ENCODE measurements at regions not wholly inside any gene's neighbourhood (a gene's known extent, or its start where the extent isn't known, plus 50 kb on each side); places are given as distances from the start of the nearest gene placed in this dataset.
"Not testable (repeated sequence)": the region's sequence is repeated elsewhere in the genome, so short reads cannot be mapped to it uniquely, and the experiment has no call there.

DNA sequence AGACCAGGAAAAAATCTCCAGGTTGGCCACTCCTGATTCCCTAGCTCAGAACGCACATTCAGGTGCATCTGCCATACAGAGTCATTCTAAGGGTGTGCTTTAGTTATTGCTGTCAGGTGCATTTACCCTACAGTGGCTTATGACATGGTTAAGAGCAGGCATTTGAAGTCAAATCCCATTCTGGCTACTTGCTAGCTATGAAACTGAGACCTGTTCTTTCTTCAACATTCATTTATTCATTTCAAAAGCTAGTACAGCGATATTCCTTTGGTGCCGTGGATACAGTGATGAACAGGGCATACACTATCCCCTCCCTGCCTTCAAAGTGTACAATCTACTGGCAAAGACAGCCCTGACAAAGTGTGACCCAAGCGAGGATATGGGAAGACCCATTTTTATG is 508.3 kb downstream of the NPIPA7 start:
- no peak for DNase-seq

DNA sequence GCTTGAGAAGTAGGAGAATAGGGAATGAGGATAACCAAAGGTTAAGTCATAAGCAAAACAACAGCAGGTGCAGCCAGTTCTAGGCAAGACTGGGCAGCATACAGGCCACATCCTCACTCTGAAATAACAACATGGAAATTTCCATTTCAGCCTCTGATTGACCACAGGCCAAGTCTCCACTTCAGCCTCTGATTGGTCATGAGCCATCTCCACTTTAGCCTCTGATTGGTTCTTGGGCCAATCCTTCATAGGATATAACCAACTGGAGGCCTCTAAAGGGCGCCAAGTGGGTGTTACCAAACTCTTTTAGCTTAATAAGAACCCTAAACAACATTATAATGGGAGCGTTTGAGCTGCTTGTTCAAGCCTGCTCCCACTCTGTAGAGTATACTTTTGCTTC is 512.0 kb downstream of the NPIPA7 start:
- DNase-seq = no peak

DNA sequence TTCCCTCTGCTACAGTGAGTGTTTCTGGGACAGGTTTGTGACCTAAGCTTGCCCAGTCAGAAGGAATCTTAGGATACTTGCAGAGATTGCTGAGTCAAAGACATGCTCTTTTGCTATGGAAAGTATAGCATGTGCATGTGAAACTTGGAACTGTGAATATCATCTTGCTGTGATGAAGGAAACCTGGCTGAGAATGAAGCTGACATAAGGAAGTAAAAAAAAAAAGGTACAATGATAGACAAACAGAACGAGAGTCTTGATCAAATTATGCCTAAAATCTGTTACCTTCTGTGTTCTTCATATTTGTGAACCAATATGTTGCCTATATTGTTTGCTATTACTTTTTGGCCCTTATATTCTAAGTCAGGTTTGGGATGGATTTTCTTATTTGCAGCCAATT is 525.7 kb downstream of the NPIPA7 start:
- no peak for DNase-seq

DNA sequence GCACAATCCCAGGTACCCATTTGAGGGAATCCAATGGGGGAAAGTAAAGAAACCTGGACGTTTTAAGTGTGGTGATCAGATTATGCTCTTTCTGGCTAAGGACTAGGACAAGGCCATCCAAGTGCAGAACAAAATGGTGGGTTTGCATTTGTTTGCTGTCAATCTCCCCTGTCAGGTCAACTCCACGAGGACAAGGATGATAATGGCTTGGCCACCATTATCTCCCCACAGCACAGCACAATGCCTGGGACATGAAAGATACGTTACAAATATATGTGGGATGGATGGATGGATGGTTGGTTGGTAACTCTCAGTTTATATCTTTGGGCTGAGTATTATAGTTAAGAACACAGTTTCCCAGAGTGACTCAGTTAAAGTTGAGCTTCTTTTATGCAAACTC is 526.9 kb downstream of the NPIPA7 start:
- DNase-seq = no peak

DNA sequence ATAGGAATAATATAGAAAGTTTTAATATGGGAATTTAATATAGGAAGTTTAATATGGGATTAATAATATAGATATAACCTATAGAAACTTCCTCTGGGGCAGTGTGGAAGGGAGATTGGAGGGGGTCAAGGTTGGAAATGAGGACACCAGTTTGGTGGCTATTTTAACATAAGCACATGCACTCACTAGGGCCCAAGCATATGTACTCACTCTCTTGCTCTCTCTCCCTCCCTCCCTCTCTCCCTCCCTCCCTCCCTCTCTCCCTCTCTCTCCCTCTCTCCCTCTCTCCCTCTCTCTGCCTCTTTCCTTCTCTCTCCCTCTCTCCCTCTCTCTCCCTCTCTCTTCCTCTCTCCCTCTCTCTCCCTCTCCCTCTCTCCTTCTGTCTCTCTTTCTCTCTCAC is 528.1 kb downstream of the NPIPA7 start:
- DNase-seq = no peak

DNA sequence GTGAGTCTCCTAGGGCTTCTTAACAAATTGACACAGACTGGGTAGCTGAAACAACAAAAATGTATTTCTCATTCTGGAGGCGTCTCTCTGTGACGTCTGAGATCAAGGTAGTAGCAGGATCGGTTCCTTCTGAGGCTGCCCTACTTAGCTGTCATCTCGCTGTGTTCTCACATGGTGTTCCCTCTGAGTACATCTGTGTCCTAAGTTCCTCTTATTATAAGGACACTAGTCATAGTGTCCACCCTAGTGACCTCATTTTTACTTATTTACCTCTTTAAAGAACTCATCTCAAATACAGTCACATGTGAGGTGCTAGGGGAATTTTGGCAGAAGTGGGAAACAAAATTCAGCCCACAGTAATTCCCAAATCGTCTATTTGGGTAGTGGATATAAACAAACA is 529.1 kb downstream of the NPIPA7 start:
- DNase-seq = no peak

DNA sequence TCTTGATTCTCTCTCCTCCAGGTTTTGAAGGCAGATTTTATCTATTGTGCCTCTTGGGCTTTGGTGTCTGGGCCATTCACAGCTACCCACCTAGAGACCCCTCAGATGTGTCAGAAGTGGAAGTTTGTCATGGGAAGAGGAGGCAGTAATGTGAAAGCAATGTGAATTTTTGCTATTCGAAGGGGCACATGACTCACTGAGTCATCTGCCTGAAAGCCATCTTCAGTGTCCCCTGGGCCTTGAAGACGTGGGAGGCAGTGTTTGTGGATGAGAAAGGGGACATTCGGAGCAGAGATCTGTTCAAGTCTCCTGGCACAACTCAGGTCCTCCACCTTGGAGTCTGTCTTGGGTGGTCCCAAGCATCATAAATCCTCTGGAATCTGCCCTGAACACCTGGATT is 530.2 kb downstream of the NPIPA7 start:
- DNase-seq = no peak

DNA sequence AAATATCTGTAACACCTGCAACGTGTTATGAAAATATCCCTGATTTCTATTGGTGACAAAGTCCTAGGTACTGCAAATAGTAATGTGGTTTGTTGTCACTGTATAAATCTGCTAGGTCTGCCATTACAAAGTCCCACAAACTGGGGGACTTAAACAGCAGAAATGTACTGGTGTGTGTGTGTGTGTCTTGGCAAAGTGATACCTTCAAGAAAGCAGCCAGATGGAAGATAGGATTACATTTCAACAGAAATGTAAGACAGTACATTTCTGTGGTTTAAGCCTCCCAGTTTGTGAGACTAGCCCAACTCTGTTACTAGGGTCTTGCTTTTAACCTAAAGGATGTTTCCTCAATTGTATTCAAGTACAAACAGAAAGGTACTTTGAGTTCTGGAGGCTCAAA is 531.7 kb downstream of the NPIPA7 start:
- no peak for DNase-seq

DNA sequence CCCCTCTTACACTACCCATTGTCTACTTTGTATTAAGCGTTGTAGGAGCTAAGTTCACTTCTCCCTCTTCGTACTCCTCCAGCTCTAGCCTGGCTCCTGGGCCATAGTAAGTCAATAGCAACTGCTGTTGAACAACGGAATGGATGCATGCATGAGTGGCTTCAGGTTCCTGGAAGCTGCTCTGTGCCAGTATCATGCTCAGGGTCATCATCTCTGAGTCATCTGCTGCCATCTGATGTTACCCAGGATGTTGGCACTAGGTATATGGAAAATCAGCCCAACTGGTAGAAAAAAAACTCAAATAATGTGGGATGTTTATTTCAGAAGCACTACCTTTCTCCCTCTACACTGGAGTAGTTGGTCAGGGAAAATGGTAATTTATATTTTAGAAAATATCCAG is 536.8 kb downstream of the NPIPA7 start:
- DNase-seq = no peak

DNA sequence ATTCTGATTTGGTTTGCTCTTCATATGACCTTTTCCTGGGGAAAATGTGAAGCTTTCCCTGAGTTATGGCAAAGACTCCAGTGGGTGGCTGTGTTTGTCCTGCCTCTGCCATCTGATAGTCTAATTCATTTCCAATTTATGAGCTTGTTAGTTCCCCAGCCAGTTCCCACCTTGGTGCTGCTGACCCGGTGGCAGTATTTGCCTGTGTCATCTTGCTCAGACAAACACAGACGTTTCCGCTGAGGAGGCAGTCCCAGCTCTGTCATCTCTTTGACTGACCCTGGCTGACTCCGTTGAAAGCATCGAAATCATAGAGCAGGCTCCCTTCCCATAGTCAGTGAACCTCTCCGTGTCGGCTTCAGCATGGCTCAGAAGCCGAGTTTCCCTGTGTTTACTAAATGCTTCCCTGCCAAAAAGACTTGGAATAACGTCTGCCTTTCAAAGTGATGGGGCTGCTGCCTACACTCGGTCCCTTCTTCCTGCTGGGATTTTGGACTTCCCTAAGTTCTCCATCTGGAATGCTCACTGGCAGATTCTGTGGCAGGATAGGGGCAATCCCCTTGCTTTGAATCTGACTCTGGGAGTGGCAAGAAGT is 538.3 kb downstream of the NPIPA7 start:
- no peak for DNase-seq

DNA sequence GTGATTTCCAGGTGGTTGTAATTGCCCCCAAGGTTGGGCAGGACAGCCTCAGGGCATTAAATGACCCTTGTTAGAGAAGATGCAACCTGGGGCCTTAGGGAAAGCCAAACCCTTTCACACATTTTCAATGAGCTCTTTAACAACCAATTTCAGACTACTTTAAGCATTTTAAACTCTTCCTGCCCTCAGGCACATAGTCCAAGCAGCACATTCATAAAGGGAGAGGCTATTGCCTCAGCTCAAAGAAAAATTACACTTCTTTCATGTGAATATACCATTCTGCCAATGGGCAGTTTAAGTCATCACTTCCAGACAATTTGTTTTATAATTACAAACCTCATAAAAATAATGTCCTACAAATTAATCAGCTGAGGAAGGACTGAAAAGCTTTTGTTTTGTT is 544.5 kb downstream of the NPIPA7 start:
- DNase-seq = no peak

DNA sequence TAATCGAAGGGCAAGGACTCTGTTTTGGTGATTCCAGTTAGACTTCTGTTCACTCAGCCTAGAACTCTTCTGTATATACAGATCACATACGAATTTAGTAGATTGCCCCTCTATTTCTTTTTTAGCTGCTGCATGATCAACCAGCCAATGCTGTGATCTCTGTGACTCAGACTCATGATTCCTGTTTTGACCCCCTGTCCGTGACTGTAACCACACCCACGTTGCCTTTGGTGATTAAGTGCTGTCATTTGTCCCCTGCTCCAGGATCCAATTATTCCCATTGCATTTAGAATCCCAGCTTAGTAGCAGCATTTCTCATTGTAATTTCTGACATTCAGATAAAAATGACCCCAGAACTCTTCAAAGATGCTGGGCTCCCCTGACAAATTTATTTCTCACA is 545.7 kb downstream of the NPIPA7 start:
- DNase-seq = peak; percentile 49

DNA sequence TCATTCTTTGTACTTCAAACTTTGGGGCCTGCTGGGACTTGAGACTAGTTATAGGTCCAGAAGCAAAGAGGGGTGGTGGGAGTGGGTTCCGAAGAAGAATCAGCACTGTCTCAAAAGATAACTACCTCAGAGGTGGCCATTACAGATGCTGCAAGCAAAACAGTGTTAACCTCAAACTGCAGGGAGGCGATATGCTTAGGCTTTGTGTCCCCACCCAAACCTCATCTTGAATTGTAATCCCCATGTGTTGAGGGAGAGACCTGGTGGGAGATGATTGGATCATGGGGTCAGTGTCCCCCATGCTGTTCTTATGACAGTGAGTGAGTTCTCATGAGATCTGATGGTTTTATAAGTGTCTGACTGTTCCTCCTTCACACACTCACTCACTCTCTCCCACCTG is 545.3 kb downstream of the XYLT1 start:
- DNase-seq = no peak

DNA sequence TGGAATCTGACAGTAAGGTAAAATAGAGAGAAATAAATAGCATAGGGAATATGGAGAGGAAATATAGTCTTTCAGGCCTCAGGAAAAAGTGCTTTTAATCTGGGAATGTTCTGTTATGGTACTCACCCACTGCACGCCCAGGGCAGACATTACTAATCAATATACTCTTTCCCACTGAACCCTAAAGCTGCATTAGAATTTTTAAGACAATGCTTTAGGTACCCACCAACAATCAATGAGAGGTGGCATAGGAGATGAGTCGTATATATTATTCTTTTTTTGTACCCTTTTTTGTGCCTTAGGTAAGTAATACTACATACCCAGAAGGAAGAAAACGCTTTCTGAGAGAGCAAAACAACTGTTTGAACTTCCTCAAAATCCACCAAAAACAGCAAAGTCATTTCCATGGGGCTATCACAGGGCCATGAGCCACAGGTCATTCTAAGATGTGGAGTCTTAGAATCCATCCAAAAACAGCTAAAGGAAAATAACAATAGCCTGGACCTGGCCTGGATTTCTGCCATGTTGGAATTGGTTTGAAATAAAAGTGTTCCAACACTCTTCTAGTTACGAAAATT is 542.1 kb downstream of the XYLT1 start:
- no peak for DNase-seq

DNA sequence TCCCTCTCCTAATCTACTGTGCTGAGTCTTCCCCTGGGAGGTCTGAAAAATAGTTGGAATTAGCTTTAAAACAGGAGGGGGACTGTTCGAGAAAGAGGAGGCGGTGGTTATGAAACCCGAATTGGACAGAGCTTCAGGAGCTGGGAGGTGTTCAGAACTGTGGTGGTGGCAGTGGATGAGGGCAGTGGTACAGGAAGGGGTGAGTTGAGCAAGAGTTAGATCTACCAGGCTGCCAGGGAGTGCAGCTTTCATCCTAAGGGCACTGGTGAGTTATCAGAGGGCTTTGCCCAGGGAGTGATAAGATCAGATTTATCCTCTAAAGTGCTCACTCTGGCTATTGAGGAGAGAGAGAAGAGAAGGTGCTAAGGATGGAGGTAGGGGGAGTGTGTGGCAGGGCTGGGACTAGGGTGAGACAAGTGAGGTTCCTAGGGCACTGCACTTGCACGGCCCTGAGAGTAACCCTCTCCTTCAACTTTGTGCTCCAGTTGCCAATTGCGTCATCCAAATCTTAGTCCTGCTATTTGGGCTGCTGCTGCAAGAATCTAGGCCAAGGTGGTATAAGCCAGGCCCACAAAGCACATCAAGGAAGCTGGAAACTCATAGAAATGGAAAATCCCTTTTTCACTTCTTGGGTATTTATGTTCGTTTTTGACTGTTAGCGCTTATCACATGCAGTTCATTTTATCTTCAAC is 540.3 kb downstream of the XYLT1 start:
- no peak for DNase-seq

DNA sequence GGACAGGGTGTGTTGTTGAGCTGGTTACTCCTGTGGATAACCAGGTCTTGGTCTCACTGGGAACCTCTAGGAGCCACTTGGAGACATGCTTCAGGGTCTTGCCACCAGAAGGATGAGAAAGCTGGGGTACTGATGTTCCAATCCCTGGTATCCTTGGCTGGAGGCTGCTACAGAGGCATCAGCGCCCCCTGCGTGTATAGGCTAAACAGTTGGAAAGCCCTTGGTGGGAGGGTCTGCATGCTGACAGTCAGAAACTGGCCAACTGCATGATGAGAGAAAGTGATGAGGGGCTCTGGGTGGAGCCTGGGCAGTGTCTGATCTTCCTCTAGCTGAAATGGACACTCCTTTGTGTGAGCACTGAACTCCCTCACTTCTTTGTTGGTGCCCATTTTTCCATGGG is 536.9 kb downstream of the XYLT1 start:
- DNase-seq = peak; percentile 6

DNA sequence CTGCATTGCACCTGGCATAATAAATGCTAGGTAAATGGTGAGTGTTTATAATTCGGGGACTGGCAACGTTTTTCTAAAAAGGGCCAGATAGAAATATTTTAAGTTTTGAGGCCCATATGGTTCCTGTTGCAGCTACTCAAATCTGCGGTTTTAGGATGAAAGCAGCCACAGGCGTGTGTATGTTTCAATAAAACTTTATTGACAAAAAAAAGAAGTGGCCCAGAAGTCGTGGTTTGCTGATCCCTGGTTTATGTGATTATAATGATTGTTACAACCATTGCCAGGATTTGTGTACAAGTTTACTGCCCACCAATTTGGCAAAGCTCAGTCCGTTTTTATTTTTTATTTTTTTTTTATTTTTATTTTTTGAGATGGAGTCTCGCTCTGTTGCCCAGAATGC is 536.1 kb downstream of the XYLT1 start:
- no peak for DNase-seq

DNA sequence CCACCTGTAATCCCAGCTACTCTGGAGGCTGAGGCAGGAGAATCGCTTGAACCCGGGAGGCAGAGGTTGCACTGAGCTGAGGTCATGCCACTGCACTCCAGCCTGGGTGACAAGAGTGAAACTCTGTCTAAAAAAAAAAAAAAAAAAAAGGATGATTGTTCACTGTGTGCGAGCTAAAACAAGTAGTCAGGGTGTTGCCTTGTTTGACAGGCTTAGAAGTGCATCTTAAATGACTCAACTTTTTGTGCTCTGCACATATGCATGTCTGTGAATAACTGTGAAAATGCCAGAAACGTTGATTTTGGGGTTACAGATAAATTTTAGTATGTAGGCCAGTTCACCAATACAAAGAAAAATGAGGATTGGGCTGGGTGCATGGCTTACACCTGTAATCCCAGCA is 534.9 kb downstream of the XYLT1 start:
- not testable (repeated sequence) for DNase-seq

DNA sequence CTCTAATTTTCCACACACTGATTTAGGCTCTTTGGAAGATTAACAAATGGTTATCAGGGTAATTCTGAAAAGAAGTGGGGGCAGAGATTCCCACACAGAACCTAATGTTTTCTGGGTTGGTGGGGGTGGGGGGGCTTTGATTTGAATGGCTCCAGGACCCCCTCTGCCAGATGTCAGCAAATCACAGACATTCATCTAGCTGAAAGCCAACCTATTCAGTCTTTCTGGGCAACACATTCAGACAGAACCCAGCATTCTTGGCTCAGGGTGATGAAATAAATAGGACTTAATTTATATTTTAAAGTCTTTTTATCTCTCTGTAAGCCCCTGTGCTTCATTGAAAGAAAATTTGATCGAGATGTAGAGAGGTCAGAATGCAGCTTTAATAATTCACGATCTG is 533.2 kb downstream of the XYLT1 start:
- DNase-seq = peak; percentile 5

DNA sequence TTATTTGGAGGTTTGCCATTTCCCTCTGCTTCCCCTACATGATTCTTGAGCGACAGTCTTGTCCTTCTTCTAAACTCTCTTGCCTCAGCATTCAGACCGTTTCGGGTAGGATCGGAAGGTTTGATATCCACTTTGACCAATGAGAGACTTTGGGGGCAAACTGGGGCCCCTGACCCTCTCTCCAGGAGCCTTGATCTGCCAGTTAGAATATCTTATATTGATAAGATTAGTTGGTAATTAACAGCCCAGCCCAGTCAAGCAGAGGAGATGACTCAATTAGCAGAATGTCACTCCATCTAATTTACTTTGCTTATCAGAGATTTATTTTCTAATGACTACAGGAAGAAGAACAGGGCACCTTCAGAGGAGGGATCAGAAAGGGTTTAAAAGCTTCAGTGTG is 532.8 kb downstream of the XYLT1 start:
- DNase-seq = peak; percentile 75

DNA sequence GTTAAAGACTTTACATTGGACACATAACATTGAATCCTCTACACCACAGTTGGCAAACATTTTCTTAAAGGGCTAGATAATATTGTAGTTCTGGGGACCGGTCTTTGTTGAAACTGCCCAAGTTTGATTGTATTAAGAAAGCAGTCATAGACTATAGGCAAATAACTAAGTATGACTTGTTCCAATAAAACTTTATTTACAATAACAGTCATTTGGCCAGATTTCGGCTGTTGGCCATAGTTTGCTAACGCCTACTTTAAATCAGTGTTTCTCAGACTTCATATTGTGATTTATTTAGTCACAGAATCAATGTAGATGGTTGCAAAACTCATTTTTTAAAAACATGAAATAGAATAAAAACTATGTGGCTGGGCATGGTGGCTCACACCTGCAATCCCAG is 531.8 kb downstream of the XYLT1 start:
- DNase-seq = no peak

DNA sequence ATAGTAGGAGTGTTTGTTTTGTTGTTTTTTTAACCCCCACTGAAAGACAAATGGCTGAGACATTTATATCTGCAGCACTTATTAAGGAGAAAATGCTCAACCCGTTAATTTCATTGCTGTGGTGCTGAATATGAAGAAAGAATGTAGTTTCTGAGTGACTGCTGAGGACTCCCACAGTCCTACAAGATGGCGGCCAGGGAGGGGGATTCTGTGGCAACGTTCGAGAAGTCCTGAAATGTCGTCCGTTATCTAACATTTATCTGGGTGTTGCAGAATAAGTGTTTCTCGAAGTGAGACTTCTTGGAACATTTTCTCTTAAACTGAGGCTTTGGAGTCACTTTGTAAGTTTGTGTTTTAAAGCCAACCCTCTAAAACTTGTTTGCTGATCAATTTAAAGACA is 530.4 kb downstream of the XYLT1 start:
- no peak for DNase-seq

DNA sequence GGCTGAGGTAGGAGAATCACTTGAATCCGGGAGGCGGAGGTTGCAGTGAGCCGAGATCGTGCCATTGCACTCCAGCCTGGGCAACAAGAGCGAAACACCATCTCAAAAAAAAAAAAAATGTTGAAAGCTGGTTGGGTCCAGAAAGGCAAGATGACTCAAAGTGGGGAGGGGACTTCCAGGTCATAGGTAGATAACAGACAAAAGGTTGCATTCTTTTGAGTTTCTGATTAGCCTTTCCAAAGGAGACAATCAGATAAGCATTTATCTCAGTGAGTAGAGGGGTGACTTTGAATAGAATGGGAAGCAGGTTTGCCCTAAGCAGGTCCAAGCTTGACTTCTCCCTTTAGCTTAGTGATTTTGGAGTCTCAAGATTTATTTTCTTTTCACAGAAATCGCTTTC is 527.9 kb downstream of the XYLT1 start:
- not testable (repeated sequence) for DNase-seq

DNA sequence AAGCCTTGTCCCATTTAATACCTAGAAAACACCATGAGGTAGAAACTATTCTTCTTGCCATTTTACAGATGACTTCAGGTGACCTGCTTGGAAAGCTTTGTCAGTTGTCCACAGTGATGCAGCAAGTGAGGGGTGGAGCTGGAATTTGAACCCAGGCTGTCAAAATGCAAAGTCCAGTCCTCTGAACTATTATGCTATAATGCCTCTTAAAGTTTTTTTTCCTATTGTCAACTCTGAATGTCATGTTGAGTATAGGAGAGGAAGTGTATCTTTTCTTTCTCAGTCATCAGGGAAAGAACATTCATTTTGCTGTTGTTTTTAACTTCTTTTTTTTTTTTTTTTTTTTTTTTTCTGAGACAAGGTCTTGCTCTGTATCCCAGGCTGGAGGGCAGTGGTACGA is 525.6 kb downstream of the XYLT1 start:
- no peak for DNase-seq

DNA sequence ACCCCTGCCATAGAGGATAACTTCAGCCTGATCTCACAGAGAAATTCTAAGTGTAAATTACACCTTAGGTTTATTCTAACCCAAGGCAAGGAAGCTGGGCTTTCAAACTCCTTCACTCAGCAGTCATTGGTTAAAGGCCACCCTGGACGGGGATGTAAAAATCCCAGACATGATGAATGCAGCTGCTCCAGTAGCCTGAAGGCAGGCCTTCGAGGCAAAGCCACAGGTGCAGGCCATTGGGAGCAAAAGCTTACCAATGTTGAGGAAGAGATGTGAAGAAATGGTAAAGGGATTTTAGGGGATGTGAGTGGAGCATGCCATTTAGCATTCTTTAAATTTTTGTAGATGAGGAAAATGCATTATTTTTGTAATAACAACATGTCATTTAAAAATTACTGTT is 514.4 kb downstream of the XYLT1 start:
- no peak for DNase-seq

Measured in NCI-H82 (cell line).